HepG2 (cell line): ENCODE measurements at regions not wholly inside any gene's neighbourhood (a gene's known extent, or its start where the extent isn't known, plus 50 kb on each side); places are given as distances from the start of the nearest gene placed in this dataset.

Source experiments
- ATAC-seq: fragments of 200-7000 bp; cut with Tn5 transposase; 3 replicates; pipeline ENCODE4 v1.9.1; 2020; ENCODE audit warnings: mild to moderate bottlenecking, moderate library complexity
- BruUV-seq: library from RNA; stranded (reverse); fragments of 400-500 nt; replicated peaks from 2 replicates; lab custom pipeline; 2021; lab: Mats Ljungman, UMichigan
- CTCF ChIA-PET: fragments of 300-600 bp; formaldehyde crosslinking; extraction: SDS; loops from one replicate; lab custom pipeline; 2021; ENCODE audit warnings: low total read pairs, inconsistent platforms, low intra/inter-chr PET ratio; lab: Yijun Ruan, JAX
- POLR2A ChIA-PET: fragments of 350-600 bp; sonication (Branson Sonifier 250); formaldehyde crosslinking; loops from one replicate; lab custom pipeline; 2020; ENCODE audit warnings: antibody characterized with exemption, inconsistent platforms; lab: Yijun Ruan, JAX
- DNase-seq: peaks from one replicate; pipeline ENCODE4 v3.0.0-alpha.2; 2015; ENCODE audit warnings: low spot score
- FAIRE-seq: peaks from 3 replicates; lab custom pipeline; 2011; peaks lifted over from hg19 to GRCh38; lab: Jason Lieb, UNC
- H2AFZ ChIP-seq: one replicate; pipeline ENCODE4 v1.6.1; 2011; ENCODE audit warnings: low read length, inconsistent platforms
- H3K27ac ChIP-seq: fragments of 300-600 bp; 3 replicates; pipeline ENCODE4 v1.8.0; 2011; ENCODE audit warnings: mixed run types, mild to moderate bottlenecking, mixed read lengths, low read length, inconsistent platforms; ENCODE audit not compliant: insufficient read depth; ENCODE audit errors: extremely low read length
- H3K27me3 ChIP-seq, 2 experiments: fragments of 200-600 bp in 1 of 2; 2 replicates in 1 of 2; 3 replicates in 1 of 2; pipeline versions ENCODE4 v1.6.0 to v1.8.0; 2011; ENCODE audit warnings: low read length in 2 of 2, mild to moderate bottlenecking in 2 of 2, moderate library complexity in 2 of 2, inconsistent platforms in 1 of 2; ENCODE audit not compliant: insufficient read depth in 2 of 2, control insufficient read depth in 1 of 2
- H3K36me3 ChIP-seq, 2 experiments: fragments of 200-600 bp in 1 of 2; replicated peaks in 1 of 2; 2 replicates in 1 of 2; 3 replicates in 1 of 2; pipeline versions ENCODE4 v1.5.1 to v1.8.0; 2011; ENCODE audit warnings: low read length in 2 of 2, inconsistent platforms in 1 of 2; ENCODE audit not compliant: insufficient read depth in 2 of 2, control insufficient read depth in 1 of 2
- H3K4me1 ChIP-seq: 2 replicates; pipeline ENCODE4 v1.5.1; 2012; ENCODE audit warnings: low read length, inconsistent platforms; ENCODE audit not compliant: insufficient read depth
- H3K4me2 ChIP-seq: 2 replicates; pipeline ENCODE4 v1.6.0; 2011; ENCODE audit warnings: low read depth, low read length, inconsistent platforms
- H3K4me3 ChIP-seq, 3 experiments: fragments of 200-600 bp in 1 of 3; sonication (generic), shearing (Covaris generic) in 1 of 3; replicated peaks in 1 of 3; 2 replicates each; pipeline ENCODE4 v1.5.1; 2011 to 2016; ENCODE audit warnings: low read length in 3 of 3, inconsistent platforms in 2 of 3, low read depth in 2 of 3, mild to moderate bottlenecking in 2 of 3, control low read depth in 1 of 3, mixed read lengths in 1 of 3; ENCODE audit not compliant: insufficient read depth in 1 of 3
- H3K79me2 ChIP-seq: one replicate; pipeline ENCODE4 v1.6.1; 2011; ENCODE audit warnings: low read length, inconsistent platforms; ENCODE audit not compliant: insufficient read depth
- H3K9ac ChIP-seq: 2 replicates; pipeline ENCODE4 v1.6.0; 2011; ENCODE audit warnings: mild to moderate bottlenecking, low read depth, low read length, inconsistent platforms; ENCODE audit not compliant: insufficient read depth
- H3K9me3 ChIP-seq: 2 replicates; pipeline ENCODE4 v1.5.1; 2012; ENCODE audit warnings: mild to moderate bottlenecking, low read length
- H4K20me1 ChIP-seq: 2 replicates; pipeline ENCODE4 v1.6.0; 2011; ENCODE audit warnings: inconsistent platforms, mild to moderate bottlenecking, low read length, moderate library complexity; ENCODE audit not compliant: insufficient read depth
- DMAP1 ChIP-seq: IDR thresholded peaks from 2 replicates; pipeline ENCODE4 v1.6.1; 2016
- ETV5 ChIP-seq: IDR thresholded peaks from 2 replicates; pipeline ENCODE4 v1.6.1; 2018; ENCODE audit warnings: missing biosample characterization, missing genetic modification reagents, inconsistent platforms, borderline replicate concordance
- JUNB ChIP-seq: sonication (generic); formaldehyde crosslinking; IDR thresholded peaks from 2 replicates; pipeline ENCODE4 v1.8.0; 2022; ENCODE audit warnings: missing genetic modification reagents, mild to moderate bottlenecking, borderline replicate concordance
- KLF9 ChIP-seq: IDR thresholded peaks from 2 replicates; pipeline ENCODE4 v1.6.1; 2016; ENCODE audit warnings: low read depth
- MATR3 ChIP-seq: sonication (generic); formaldehyde crosslinking; IDR thresholded peaks from 2 replicates; pipeline ENCODE4 v1.4.0; 2020; ENCODE audit warnings: missing genetic modification reagents
- MBD4 ChIP-seq: IDR thresholded peaks from 2 replicates; pipeline ENCODE4 v1.6.1; 2012; ENCODE audit warnings: low read length, inconsistent platforms, borderline replicate concordance
- NONO ChIP-seq, 2 experiments: fragments of 450-650 bp in 1 of 2; sonication (generic) in 1 of 2; formaldehyde crosslinking in 1 of 2; IDR thresholded peaks in 1 of 2; conservative IDR thresholded peaks in 1 of 2; 2 replicates each; pipeline versions ENCODE4 v1.6.1 to v1.8.0; 2017 to 2022; ENCODE audit warnings: mild to moderate bottlenecking in 1 of 2, missing genetic modification reagents in 1 of 2, moderate library complexity in 1 of 2
- RFX5 ChIP-seq: IDR thresholded peaks from 2 replicates; pipeline ENCODE4 v1.6.1; 2011; ENCODE audit warnings: low read depth, low read length, improper control_type of control experiment
- SMAD9 ChIP-seq: sonication (generic); formaldehyde crosslinking; IDR thresholded peaks from 2 replicates; pipeline ENCODE4 v1.5.1; 2020; ENCODE audit warnings: mild to moderate bottlenecking, missing genetic modification reagents
- SNAI1 ChIP-seq: sonication (generic); formaldehyde crosslinking; IDR thresholded peaks from 2 replicates; pipeline ENCODE4 v1.5.0; 2020; ENCODE audit warnings: mild to moderate bottlenecking, missing genetic modification reagents, borderline replicate concordance
- SP5 ChIP-seq: IDR thresholded peaks from 2 replicates; pipeline ENCODE4 v1.6.1; 2016; ENCODE audit warnings: low read depth, borderline replicate concordance
- YY1 ChIP-seq: IDR thresholded peaks from 2 replicates; pipeline ENCODE4 v1.6.1; 2011; ENCODE audit warnings: low read length, low read depth, moderate library complexity, mild to moderate bottlenecking; ENCODE audit not compliant: insufficient read depth, insufficient replicate concordance
- ZNF10 ChIP-seq: sonication (generic); formaldehyde crosslinking; IDR thresholded peaks from 2 replicates; pipeline ENCODE4 v1.4.0; 2020; ENCODE audit warnings: mild to moderate bottlenecking, low read depth, missing genetic modification reagents, borderline replicate concordance
- ZNF235 ChIP-seq: sonication (generic); formaldehyde crosslinking; IDR thresholded peaks from 2 replicates; pipeline ENCODE4 v1.8.1; 2023; ENCODE audit warnings: mild to moderate bottlenecking, missing genetic modification reagents, borderline replicate concordance
- ZNF263 ChIP-seq: sonication (generic); formaldehyde crosslinking; IDR thresholded peaks from 2 replicates; pipeline ENCODE4 v1.4.0; 2020; ENCODE audit warnings: missing genetic modification reagents
- ZNF333 ChIP-seq: sonication (generic); formaldehyde crosslinking; IDR thresholded peaks from 2 replicates; pipeline ENCODE4 v1.4.0; 2020; ENCODE audit warnings: mild to moderate bottlenecking, missing genetic modification reagents, borderline replicate concordance
- ZNF564 ChIP-seq: sonication (generic); formaldehyde crosslinking; IDR thresholded peaks from 2 replicates; pipeline ENCODE4 v1.8.1; 2023; ENCODE audit warnings: mild to moderate bottlenecking, missing genetic modification reagents
- ZSCAN12 ChIP-seq: sonication (generic); formaldehyde crosslinking; IDR thresholded peaks from 2 replicates; pipeline ENCODE4 v1.9.0; 2021; ENCODE audit warnings: mild to moderate bottlenecking, missing genetic modification reagents
- WGBS: methylation state at CpG from one replicate; pipeline ENCODE4 v1.1.6; 2017; ENCODE audit warnings: low lambda C conversion rate; 5-methylcytosine and 5-hydroxymethylcytosine counted together
- in situ Hi-C: cut with HindIII; loops from 2 replicates; pipeline ENCODE4 v1.10.0; 2017; ENCODE audit warnings: low pct_unique_long_range_greater_than_20kb; ENCODE audit not compliant: extremely low pct_ligation_motif_present
- intact Hi-C: fragments of 100-400 bp; cut with micrococcal nuclease; formaldehyde crosslinking; loops from one replicate; pipeline ENCODE4 v1.10.0; 2022; ENCODE audit not compliant: unreplicated experiment
- TF ChIP-seq, protein P1 (sequence below): sonication (generic); formaldehyde crosslinking; conservative IDR thresholded peaks from 2 replicates; pipeline ENCODE4 v1.4.0; 2020; ENCODE audit warnings: missing genetic modification reagents
- TF ChIP-seq, protein P2 (sequence below): sonication (generic); formaldehyde crosslinking; IDR thresholded peaks from 2 replicates; pipeline ENCODE4 v1.8.0; 2022; ENCODE audit warnings: mild to moderate bottlenecking, missing genetic modification reagents, moderate library complexity

DNA sequence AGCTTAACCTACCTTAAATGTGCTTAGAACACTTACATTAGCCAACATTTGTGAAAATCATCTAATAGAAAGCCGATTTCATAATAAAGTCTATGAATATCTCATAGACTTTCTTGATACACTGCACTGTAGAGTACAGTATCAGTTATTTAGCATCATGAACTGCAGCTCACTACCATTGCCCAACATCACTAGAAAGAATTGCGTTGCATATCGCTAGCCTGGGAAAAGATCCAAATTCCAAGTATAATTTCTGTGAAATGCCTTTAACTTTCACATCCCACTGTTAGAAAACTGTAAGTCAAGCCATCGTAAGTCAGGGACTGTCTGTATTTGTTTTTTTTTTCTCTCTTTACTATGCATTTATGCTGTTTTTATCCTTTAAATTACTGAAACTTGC is 918.6 kb upstream of the PABPC4L start:
- FAIRE-seq (no peak), DNase-seq (no peak), ATAC-seq (no peak)
- no TSS peak for BruUV-seq
- Histone ChIP-seq H3K27me3 (no peaks in the 10 kb centered on the region), H3K27ac (no peak overlapping the region), H4K20me1 (no peaks in the 10 kb centered on the region), H3K4me3 (no peak overlapping the region), H3K4me2 (no peak overlapping the region), H2AFZ (no peak overlapping the region), H3K9me3 (no peaks in the 10 kb centered on the region), H3K9ac (no peak overlapping the region), H3K4me1 (peaks cover 16% of the 10 kb centered on the region), H3K79me2 (no peaks in the 10 kb centered on the region), H3K36me3 (no peaks in the 10 kb centered on the region)
- intact Hi-C loops, result no loop called here
- ChIA-PET POLR2A (no interaction called here), CTCF (no interaction called here)
- 1% methylated on average over 4 of the region's 4 CpGs for WGBS
- TF ChIP-seq ZSCAN12 (CRISPR knock-in tag), result no peak
- in situ Hi-C loops, result no loop called here

DNA sequence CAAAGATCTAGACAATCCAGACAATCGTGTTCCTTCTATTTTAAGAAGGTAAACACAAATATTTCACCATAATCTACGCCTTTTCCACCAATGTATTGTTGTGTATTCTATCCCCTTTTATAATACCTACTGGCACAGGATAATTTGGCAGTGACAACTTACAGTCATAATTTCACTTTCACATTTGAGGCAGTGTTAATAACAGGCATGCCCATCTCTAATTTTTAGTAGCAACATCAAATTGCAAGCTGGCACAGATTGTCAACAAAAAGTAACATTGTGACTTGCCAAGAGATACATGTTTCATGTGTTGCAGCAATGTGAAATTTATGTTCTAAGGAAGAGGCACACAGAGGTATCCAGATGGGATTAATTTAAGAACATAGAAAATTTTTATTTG is 912.5 kb upstream of the PABPC4L start:
- intact Hi-C loops (no loop called here), in situ Hi-C loops (no loop called here)
- Histone ChIP-seq H3K4me3 (no peak overlapping the region), H3K9ac (no peak overlapping the region), H3K36me3 (no peaks in the 10 kb centered on the region), H3K27ac (no peak overlapping the region), H3K9me3 (no peaks in the 10 kb centered on the region), H3K79me2 (no peaks in the 10 kb centered on the region), H2AFZ (no peak overlapping the region), H3K4me1 (no peaks in the 10 kb centered on the region), H4K20me1 (no peaks in the 10 kb centered on the region), H3K27me3 (no peaks in the 10 kb centered on the region), H3K4me2 (no peak overlapping the region)
- TF ChIP-seq MBD4 (no peak), SNAI1 (CRISPR knock-in tag) (no peak), RFX5 (no peak), MATR3 (no peak), ETV5 (CRISPR knock-in tag) (no peak), SMAD9 (CRISPR knock-in tag) (no peak), ZNF564 (CRISPR knock-in tag) (no peak), YY1 (no peak), ZNF333 (CRISPR knock-in tag) (no peak), ZNF263 (CRISPR knock-in tag) (no peak), DMAP1 (CRISPR knock-in tag) (no peak), KLF9 (CRISPR knock-in tag) (no peak), NONO (IDR thresholded peaks at IDR 0.05) (no peak), NONO (CRISPR knock-in tag; conservative IDR thresholded peaks at IDR 0.05) (no peak), ZNF10 (CRISPR knock-in tag) (no peak), ZNF235 (no peak), JUNB (CRISPR knock-in tag) (no peak), SP5 (CRISPR knock-in tag) (no peak)
- TF ChIP-seq, protein P1, sequence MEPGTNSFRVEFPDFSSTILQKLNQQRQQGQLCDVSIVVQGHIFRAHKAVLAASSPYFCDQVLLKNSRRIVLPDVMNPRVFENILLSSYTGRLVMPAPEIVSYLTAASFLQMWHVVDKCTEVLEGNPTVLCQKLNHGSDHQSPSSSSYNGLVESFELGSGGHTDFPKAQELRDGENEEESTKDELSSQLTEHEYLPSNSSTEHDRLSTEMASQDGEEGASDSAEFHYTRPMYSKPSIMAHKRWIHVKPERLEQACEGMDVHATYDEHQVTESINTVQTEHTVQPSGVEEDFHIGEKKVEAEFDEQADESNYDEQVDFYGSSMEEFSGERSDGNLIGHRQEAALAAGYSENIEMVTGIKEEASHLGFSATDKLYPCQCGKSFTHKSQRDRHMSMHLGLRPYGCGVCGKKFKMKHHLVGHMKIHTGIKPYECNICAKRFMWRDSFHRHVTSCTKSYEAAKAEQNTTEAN (CRISPR knock-in tag), result no peak
- TF ChIP-seq, protein P2, sequence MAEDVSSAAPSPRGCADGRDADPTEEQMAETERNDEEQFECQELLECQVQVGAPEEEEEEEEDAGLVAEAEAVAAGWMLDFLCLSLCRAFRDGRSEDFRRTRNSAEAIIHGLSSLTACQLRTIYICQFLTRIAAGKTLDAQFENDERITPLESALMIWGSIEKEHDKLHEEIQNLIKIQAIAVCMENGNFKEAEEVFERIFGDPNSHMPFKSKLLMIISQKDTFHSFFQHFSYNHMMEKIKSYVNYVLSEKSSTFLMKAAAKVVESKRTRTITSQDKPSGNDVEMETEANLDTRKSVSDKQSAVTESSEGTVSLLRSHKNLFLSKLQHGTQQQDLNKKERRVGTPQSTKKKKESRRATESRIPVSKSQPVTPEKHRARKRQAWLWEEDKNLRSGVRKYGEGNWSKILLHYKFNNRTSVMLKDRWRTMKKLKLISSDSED (CRISPR knock-in tag), result no peak
- ATAC-seq, result no peak
- no peak for DNase-seq
- FAIRE-seq, result no peak
- 1% methylated on average over 2 of the region's 2 CpGs for WGBS
- CTCF ChIA-PET, result no interaction called here
- POLR2A ChIA-PET, result no interaction called here
- no TSS peak for BruUV-seq
